NCI-H524 (cell line): ENCODE measurements at regions not wholly inside any gene's neighbourhood (a gene's known extent, or its start where the extent isn't known, plus 50 kb on each side); places are given as distances from the start of the nearest gene placed in this dataset.
"Not testable (repeated sequence)": the region's sequence is repeated elsewhere in the genome, so short reads cannot be mapped to it uniquely, and the experiment has no call there.

Source experiments
- DNase-seq, 2 experiments: peaks; one replicate each; lab custom pipeline; 2025; lab: John Stamatoyannopoulos, UW

- not testable (repeated sequence) for DNase-seq
These were observed 135.5 kb downstream of the NBPF8 start for GRCh38 chr1:120550335-120550734.

DNA sequence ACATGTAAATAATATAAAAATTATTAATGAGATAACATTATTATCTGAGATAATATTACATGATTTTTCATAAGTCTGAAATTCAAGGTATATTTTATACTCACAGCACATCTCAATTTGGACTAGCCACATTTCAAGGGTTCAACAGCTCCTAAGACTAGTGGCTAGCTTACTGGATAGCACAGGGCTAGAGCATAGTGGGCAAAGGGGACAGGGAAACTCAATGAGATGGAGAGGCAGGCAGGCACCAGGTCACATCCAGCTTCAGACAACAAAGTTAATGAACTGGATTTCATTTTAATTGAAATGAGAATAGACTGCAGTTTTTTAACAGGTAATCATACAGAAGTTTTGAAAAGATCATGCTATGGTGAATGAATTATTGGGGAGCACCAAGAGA lies 137.4 kb downstream of the NBPF8 start:
- DNase-seq = not testable (repeated sequence)

GRCh38 chr1:120557605-120558302 lies 142.9 kb downstream of the NBPF8 start:
- peak in 1 of 2 experiments; percentile 5 for DNase-seq

- DNase-seq = peak; percentile 17 to 46
These were observed 143.6 kb downstream of the NBPF8 start for GRCh38 chr1:120558303-120559060.

GRCh38 chr1:120561767-120562166 lies 146.9 kb downstream of the NBPF8 start:
- not testable (repeated sequence) for DNase-seq

DNA sequence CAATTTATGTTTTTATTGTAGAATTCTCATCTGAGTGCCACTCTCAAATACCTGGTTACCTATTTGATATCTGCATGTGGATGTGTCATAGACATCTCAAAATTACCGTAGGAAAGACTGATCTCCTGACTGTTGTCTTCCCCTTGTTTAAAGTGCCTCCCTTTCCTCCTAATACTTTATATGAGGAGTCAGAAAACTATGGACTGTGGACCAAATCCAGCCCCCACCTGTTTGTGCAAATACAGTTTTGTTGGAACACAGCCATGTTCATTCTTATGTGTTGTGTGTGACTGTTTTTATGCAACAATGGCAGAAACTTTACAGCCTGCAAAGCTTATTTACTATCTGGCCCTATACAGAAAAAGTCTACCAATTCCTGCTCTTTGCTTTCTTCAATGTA lies 150.6 kb downstream of the NBPF8 start:
- DNase-seq = not testable (repeated sequence)

DNA sequence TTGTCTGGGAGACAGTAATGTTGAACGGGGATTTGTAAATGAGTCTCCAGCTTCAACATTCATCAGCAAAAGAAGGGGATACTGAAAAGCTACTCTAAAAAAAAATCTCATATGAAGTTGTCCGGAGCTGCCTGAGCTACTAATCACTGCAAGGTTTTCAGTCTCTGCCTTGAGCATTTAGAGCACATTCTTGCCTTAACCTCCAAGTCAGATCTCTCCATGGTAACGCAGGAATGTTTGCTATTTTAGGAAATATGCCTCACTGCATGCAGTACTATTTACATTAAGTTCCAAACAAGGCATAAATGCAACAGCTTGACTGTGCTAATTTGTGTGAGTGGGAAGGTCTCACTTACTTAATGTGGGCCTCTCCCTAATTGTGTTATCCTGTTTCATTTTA lies 152.8 kb downstream of the NBPF8 start:
- not testable (repeated sequence) for DNase-seq

- DNase-seq = not testable (repeated sequence)
These were observed 148.5 kb upstream of the NBPF26 start for GRCh38 chr1:120575201-120575600.

DNA sequence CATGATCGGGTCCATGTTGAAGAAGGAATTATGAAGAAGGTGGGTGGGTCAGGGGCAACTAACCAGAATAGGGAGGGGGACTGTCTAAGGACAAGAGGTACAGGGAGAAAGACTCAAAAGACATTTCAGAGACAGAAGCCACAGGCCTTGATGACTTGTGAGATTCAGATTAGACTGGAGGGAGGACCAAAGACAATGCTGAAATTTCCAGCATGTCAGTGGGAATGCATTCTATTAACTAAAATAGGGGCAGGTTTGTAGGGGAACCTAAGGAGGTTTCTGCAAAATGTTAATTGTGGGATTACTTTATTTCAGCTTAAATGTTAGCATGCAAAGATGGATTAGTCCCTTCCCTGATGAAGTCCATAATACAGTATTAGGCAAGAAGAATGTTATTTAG lies 141.6 kb upstream of the NBPF26 start:
- DNase-seq = not testable (repeated sequence)

DNA sequence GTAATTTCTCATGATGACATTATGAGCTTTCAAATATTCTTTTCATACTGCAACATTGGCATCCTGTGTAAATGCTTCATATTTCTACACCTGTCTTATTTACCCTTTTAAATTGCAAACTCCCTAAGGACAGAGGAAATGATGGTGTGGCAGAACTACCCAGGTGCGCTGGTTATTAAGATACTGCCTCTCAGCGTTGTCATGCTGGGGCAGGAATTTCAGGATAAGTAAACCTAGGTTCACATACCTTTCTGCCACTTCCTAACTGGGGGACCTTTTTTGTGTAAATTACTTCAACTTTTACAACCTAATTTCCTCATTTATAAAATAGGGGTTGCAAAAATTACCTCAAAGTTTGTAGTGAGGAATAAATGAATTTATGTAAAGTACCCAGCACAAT lies 137.7 kb upstream of the NBPF26 start:
- not testable (repeated sequence) for DNase-seq

DNA sequence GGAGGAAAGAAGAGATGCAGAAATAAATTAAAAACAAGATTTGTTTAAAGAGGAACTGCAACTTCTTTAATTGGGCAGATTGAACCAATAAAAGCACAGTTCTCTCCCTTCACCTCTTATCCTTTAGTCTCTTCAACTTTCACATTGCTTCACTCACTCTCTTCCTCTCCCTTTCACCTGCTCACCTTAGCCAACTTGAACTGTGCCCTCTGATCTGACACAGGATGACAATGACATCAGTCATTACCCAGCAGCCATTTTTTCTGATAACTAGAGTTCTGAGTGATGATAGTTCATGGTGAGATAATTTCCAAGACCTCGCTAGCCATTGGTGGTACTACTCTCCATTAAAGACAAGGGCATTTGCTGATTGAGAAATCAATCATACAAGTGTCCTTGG lies 134.9 kb upstream of the NBPF26 start:
- not testable (repeated sequence) for DNase-seq

GRCh38 chr1:120591774-120592173 lies 132.0 kb upstream of the NBPF26 start:
- DNase-seq = not testable (repeated sequence)

DNA sequence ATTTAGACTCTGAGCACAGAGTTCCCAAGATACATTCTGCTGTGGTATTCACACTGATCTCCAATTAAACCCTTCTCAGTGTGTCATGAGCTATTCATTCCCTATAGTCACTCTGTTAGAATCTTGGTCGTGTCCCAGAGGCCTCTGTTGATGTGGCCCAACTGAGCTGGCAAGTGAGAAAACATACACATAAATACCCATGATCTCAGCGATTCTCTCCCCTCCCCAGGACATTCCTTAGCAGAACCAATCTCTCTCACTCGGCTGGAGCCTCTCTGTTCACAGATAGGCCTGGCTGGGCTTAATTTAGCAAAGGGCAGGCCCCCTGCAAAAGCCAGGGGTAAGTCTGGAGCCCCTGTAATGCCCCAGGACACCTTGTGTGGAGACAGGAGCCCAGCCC lies 130.8 kb upstream of the NBPF26 start:
- not testable (repeated sequence) for DNase-seq

- not testable (repeated sequence) for DNase-seq
These were observed 130.1 kb upstream of the NBPF26 start for GRCh38 chr1:120593648-120594047.

GRCh38 chr1:120598331-120598951 lies 125.3 kb upstream of the NBPF26 start:
- DNase-seq = not testable (repeated sequence)

- not testable (repeated sequence) for DNase-seq
These were observed 124.2 kb upstream of the NBPF26 start for GRCh38 chr1:120599511-120599910.

DNA sequence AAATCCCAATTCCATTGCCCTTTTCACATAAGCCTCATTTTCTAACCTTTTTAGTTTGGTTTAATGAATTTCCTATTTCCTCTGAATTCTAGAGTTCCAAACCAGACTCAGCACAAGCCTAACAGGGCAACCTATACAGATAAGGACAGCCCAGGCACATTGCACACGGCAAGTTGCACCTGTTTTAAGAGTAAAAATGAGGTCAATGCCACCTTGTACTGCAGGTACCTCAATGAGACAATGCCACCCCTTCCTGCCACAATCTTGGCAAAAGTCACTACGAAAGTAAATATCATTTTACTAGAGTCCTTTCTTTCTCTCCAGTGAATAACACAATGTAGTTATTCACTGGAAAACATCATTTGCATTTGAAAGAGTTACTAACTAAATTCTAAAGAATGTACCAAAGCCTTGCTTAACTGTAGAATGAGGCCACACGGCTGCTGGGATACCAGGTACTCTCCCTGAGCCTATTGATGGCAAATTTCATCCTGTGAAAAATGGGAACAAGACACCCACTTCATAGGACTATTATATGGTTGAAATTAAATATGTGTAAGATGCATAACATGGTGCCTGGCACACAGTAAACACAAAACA lies 123.2 kb upstream of the NBPF26 start:
- not testable (repeated sequence) for DNase-seq

DNA sequence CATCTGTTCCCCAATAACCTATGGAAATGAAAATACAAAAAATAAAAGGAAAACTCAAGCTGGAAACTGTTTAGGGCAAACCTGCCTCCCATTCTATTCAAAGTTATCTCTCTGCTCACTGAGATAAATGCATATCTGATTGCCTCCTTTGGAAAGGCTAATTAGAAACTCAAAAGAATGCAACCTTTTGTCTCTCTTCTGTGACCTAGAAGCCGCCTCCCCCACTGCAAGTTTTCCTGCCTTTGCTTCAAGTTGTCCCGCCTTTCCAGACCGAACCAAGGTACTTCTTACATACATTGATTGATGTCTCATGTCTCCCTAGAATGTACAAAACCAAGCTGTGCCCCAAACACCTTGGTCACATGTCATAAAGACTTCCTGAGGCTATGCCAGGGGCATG lies 115.9 kb upstream of the NBPF26 start:
- not testable (repeated sequence) for DNase-seq

- not testable (repeated sequence) for DNase-seq
These were observed 115.3 kb upstream of the NBPF26 start for GRCh38 chr1:120608314-120609014.

- DNase-seq = not testable (repeated sequence)
These were observed 114.7 kb upstream of the NBPF26 start for GRCh38 chr1:120609015-120609573.

DNA sequence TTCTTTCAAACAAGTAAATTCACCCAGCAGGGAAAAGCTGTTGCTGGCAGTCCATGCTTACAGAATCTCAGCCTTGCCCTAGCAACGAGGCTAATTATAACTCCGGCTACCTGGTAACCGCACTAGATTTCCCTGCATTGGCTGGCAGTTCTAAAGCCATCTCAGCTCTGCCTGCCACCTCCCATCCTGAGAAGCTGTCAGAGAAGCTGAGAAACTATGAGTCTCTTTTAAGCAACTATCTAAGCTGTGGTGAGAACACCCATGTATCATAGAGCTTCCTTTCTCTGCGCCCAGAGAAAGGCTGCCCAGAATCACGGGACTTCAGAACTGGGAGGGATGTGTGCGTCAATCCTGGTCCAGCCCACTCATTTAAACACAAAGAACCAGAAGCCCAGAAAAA lies 113.9 kb upstream of the NBPF26 start:
- not testable (repeated sequence) for DNase-seq
